Smooth muscle cell (in vitro differentiated cells): ENCODE measurements at regions not wholly inside any gene's neighbourhood (a gene's known extent, or its start where the extent isn't known, plus 50 kb on each side); places are given as distances from the start of the nearest gene placed in this dataset.
A peak's percentile ranks its signal among the peaks of the same experiment; 100 is the strongest.

Source experiments
- DNase-seq: peaks from one replicate; lab custom pipeline; 2025; ENCODE audit not compliant: unreplicated experiment; lab: John Stamatoyannopoulos, UW
- H2AFZ ChIP-seq: fragments of 200-600 bp; sonication (generic); 2 replicates; pipeline ENCODE4 v1.6.0; 2016; ENCODE audit warnings: antibody characterized with exemption, low read depth, mild to moderate bottlenecking
- H3F3A ChIP-seq: fragments of 200-600 bp; sonication (generic); 2 replicates; pipeline ENCODE4 v1.6.0; 2017; ENCODE audit warnings: antibody characterized with exemption, low read depth
- H3K27ac ChIP-seq: fragments of 200-600 bp; sonication (generic); 2 replicates; pipeline ENCODE4 v1.5.1; 2016; ENCODE audit warnings: low read depth, mild to moderate bottlenecking
- H3K27me3 ChIP-seq: fragments of 200-600 bp; sonication (generic); 2 replicates; pipeline ENCODE4 v1.6.1; 2016; ENCODE audit warnings: low read depth, mild to moderate bottlenecking
- H3K36me3 ChIP-seq: fragments of 200-600 bp; sonication (generic); 2 replicates; pipeline ENCODE4 v1.5.1; 2016; ENCODE audit warnings: low read depth
- H3K4me1 ChIP-seq: fragments of 200-600 bp; sonication (generic); 2 replicates; pipeline ENCODE4 v1.5.1; 2016; ENCODE audit warnings: low read depth
- H3K4me2 ChIP-seq: fragments of 200-600 bp; sonication (generic); 2 replicates; pipeline ENCODE4 v1.6.0; 2016; ENCODE audit warnings: mild to moderate bottlenecking
- H3K4me3 ChIP-seq: fragments of 200-600 bp; sonication (generic); 2 replicates; pipeline ENCODE4 v1.5.1; 2016; ENCODE audit warnings: mild to moderate bottlenecking
- H3K79me2 ChIP-seq: fragments of 200-600 bp; sonication (generic); 2 replicates; pipeline ENCODE4 v1.6.0; 2016; ENCODE audit warnings: low read depth, mild to moderate bottlenecking
- H3K9ac ChIP-seq: fragments of 200-600 bp; sonication (generic); 2 replicates; pipeline ENCODE4 v1.6.0; 2016; ENCODE audit warnings: low read depth
- H3K9me3 ChIP-seq: fragments of 200-600 bp; sonication (generic); replicated peaks from 2 replicates; pipeline ENCODE4 v1.5.1; 2016; ENCODE audit warnings: low read depth
- H4K20me1 ChIP-seq: fragments of 200-600 bp; sonication (generic); 2 replicates; pipeline ENCODE4 v1.6.0; 2016; ENCODE audit warnings: low read depth
- WGBS: methylation state at CpG from one replicate; pipeline ENCODE4 v1.1.7; 2016; ENCODE audit warnings: low lambda C conversion rate; 5-methylcytosine and 5-hydroxymethylcytosine counted together
- TF ChIP-seq, protein P1 (sequence below): fragments of 200-600 bp; sonication (generic); IDR thresholded peaks from 2 replicates; pipeline ENCODE4 v1.5.1; 2017; ENCODE audit warnings: borderline replicate concordance, mild to moderate bottlenecking, antibody characterized with exemption; ENCODE audit not compliant: insufficient read depth, poor library complexity, severe bottlenecking

GRCh38 chr13:99045396-99045795 is 67.5 kb upstream of the DOCK9 start:
- Histone ChIP-seq H3K79me2 (no peaks in the 10 kb centered on the region), H3K27ac (peak overlapping the region; percentile 61), H3K4me3 (no peak overlapping the region), H4K20me1 (peaks cover 17% of the 10 kb centered on the region), H3K27me3 (no peaks in the 10 kb centered on the region), H3K9ac (no peak overlapping the region), H3K4me1 (peaks cover 3% of the 10 kb centered on the region), H3K9me3 (no peaks in the 10 kb centered on the region), H2AFZ (no peak overlapping the region), H3K4me2 (peak overlapping the region; percentile 75), H3K36me3 (no peaks in the 10 kb centered on the region), H3F3A (peaks cover 5% of the 10 kb centered on the region)
- TF ChIP-seq, protein P1, sequence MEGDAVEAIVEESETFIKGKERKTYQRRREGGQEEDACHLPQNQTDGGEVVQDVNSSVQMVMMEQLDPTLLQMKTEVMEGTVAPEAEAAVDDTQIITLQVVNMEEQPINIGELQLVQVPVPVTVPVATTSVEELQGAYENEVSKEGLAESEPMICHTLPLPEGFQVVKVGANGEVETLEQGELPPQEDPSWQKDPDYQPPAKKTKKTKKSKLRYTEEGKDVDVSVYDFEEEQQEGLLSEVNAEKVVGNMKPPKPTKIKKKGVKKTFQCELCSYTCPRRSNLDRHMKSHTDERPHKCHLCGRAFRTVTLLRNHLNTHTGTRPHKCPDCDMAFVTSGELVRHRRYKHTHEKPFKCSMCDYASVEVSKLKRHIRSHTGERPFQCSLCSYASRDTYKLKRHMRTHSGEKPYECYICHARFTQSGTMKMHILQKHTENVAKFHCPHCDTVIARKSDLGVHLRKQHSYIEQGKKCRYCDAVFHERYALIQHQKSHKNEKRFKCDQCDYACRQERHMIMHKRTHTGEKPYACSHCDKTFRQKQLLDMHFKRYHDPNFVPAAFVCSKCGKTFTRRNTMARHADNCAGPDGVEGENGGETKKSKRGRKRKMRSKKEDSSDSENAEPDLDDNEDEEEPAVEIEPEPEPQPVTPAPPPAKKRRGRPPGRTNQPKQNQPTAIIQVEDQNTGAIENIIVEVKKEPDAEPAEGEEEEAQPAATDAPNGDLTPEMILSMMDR: no peak
- DNase-seq: no peak
- WGBS: 56% methylated on average over 1 of the region's 1 CpG

GRCh38 chr13:99046851-99047250 is 69.0 kb upstream of the DOCK9 start:
- TF ChIP-seq, protein P1: no peak
- DNase-seq: no peak
- H3F3A ChIP-seq: peaks cover 5% of the 10 kb centered on the region
- WGBS: 37% methylated on average over 4 of the region's 4 CpGs
- H3K36me3 ChIP-seq: no peaks in the 10 kb centered on the region
- peaks cover 3% of the 10 kb centered on the region for H3K4me1 ChIP-seq
- H3K27me3 ChIP-seq: no peaks in the 10 kb centered on the region
- H3K4me2 ChIP-seq: peak overlapping the region; percentile 75
- peak overlapping the region; percentile 61 for H3K27ac ChIP-seq
- H3K4me3 ChIP-seq: peak overlapping the region; percentile 5
- no peak overlapping the region for H3K9ac ChIP-seq
- no peak overlapping the region for H2AFZ ChIP-seq
- no peaks in the 10 kb centered on the region for H3K79me2 ChIP-seq
- peaks cover 17% of the 10 kb centered on the region for H4K20me1 ChIP-seq
- H3K9me3 ChIP-seq: no peaks in the 10 kb centered on the region

DNA sequence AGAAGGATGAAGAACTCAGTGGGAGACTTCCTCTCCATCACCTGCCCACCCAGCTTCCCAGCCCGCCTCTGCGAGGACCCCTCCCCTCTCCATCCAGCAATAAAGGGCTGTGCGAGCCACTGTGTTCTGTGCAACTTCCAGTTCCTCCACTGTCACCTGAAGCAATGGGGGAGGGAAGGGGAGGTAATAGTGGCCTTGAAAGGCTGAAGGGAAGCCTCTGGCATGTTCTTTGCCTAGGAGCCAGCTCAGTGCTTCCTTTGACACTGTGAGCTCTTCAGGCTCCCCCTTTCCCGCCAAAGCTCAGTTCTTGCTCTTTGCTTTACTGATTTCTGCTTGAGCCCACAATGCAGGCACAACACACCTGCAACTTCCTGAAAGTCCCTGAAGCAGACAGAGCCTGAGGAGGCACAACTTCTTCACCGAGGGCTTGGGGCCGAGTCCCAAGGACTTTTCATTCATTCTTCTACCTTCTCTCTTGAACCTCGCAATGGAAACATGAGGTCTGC is 73.2 kb upstream of the DOCK9 start:
- peaks cover 32% of the 10 kb centered on the region for H3K4me1 ChIP-seq
- no peak overlapping the region for H2AFZ ChIP-seq
- peaks cover 6% of the 10 kb centered on the region for H3F3A ChIP-seq
- no peaks in the 10 kb centered on the region for H3K9me3 ChIP-seq
- no peak overlapping the region for H3K27ac ChIP-seq
- no peaks in the 10 kb centered on the region for H3K27me3 ChIP-seq
- no peak overlapping the region for H3K4me2 ChIP-seq
- 94% methylated on average over 7 of the region's 7 CpGs for WGBS
- TF ChIP-seq, protein P1: no peak
- DNase-seq: no peak
- H4K20me1 ChIP-seq: peaks cover 12% of the 10 kb centered on the region
- no peaks in the 10 kb centered on the region for H3K79me2 ChIP-seq
- no peak overlapping the region for H3K4me3 ChIP-seq
- H3K36me3 ChIP-seq: no peaks in the 10 kb centered on the region
- no peak overlapping the region for H3K9ac ChIP-seq

- peaks cover 3% of the 10 kb centered on the region for H4K20me1 ChIP-seq
- H2AFZ ChIP-seq: no peak overlapping the region
- no peak overlapping the region for H3K4me2 ChIP-seq
- no peak overlapping the region for H3K27ac ChIP-seq
- no peak for DNase-seq
- TF ChIP-seq, protein P1: no peak
- H3K9ac ChIP-seq: no peak overlapping the region
- peaks cover 7% of the 10 kb centered on the region for H3F3A ChIP-seq
- no peaks in the 10 kb centered on the region for H3K79me2 ChIP-seq
- no peaks in the 10 kb centered on the region for H3K36me3 ChIP-seq
- no peaks in the 10 kb centered on the region for H3K27me3 ChIP-seq
- WGBS: 92% methylated on average over 2 of the region's 2 CpGs
- H3K4me3 ChIP-seq: no peak overlapping the region
- H3K4me1 ChIP-seq: peaks cover 33% of the 10 kb centered on the region
- H3K9me3 ChIP-seq: no peaks in the 10 kb centered on the region
Observed at GRCh38 chr13:99051768-99052455, 74.0 kb upstream of the DOCK9 start.
